H1 (cell line): ENCODE measurements at regions not wholly inside any gene's neighbourhood (a gene's known extent, or its start where the extent isn't known, plus 50 kb on each side); places are given as distances from the start of the nearest gene placed in this dataset.

Experiments
- CTCF ChIA-PET: fragments of 300-600 bp; sonication (Branson Sonifier 250); formaldehyde crosslinking; loops from one replicate; lab custom pipeline; 2021; ENCODE audit not compliant: partially characterized antibody; lab: Charles Lee
- POLR2A ChIA-PET: fragments of 300-600 bp; sonication (Branson Sonifier 250); formaldehyde crosslinking; loops from one replicate; lab custom pipeline; 2021; ENCODE audit warnings: inconsistent platforms; ENCODE audit not compliant: partially characterized antibody; lab: Charles Lee
- DNase-seq, 2 experiments: peaks; one replicate each; pipeline versions ENCODE4 v3.0.0 to v3.0.0-alpha.2; 2010 to 2022; ENCODE audit warnings: low spot score in 2 of 2, low read depth in 1 of 2, mixed read lengths in 1 of 2
- FAIRE-seq: peaks from 2 replicates; lab custom pipeline; 2011; peaks lifted over from hg19 to GRCh38; lab: Jason Lieb, UNC
- H2AFZ ChIP-seq: 2 replicates; pipeline ENCODE4 v1.8.1; 2012; ENCODE audit warnings: low read length, inconsistent platforms
- H2AK5ac ChIP-seq: 2 replicates; pipeline ENCODE4 v1.6.1; 2013; ENCODE audit warnings: low read depth, low read length
- H2BK120ac ChIP-seq: replicated peaks from 2 replicates; pipeline ENCODE3; 2013; ENCODE audit warnings: low read depth, low read length, inconsistent platforms
- H2BK12ac ChIP-seq: 2 replicates; pipeline ENCODE4 v1.6.1; 2013; ENCODE audit warnings: low read depth, low read length
- H2BK15ac ChIP-seq: 2 replicates; pipeline ENCODE4 v1.6.1; 2013; ENCODE audit warnings: low read length
- H2BK20ac ChIP-seq: 2 replicates; pipeline ENCODE4 v1.6.1; 2013; ENCODE audit warnings: low read length
- H2BK5ac ChIP-seq: 2 replicates; pipeline ENCODE4 v1.6.1; 2013; ENCODE audit warnings: low read depth, low read length
- H3K14ac ChIP-seq: 2 replicates; pipeline ENCODE4 v1.6.1; 2013; ENCODE audit warnings: inconsistent platforms; ENCODE audit not compliant: insufficient read length
- H3K18ac ChIP-seq: 2 replicates; pipeline ENCODE4 v1.6.1; 2013; ENCODE audit warnings: low read length; ENCODE audit errors: extremely low read depth
- H3K23ac ChIP-seq: 2 replicates; pipeline ENCODE4 v1.6.1; 2013; ENCODE audit warnings: inconsistent platforms; ENCODE audit not compliant: insufficient read length
- H3K23me2 ChIP-seq: 2 replicates; pipeline ENCODE4 v1.6.1; 2013; ENCODE audit warnings: low read depth, low read length
- H3K27ac ChIP-seq: 2 replicates; pipeline ENCODE4 v1.6.1; 2011; ENCODE audit warnings: low read depth, low read length, inconsistent platforms
- H3K27me3 ChIP-seq, 4 experiments: replicated peaks in 1 of 4; 1 replicate in 1 of 4; 2 replicates in 3 of 4; pipeline versions ENCODE4 v1.6.1 to v1.8.1; 2011 to 2013; ENCODE audit warnings: low read length in 3 of 4, mild to moderate bottlenecking in 3 of 4, inconsistent platforms in 2 of 4, mixed read lengths in 2 of 4, moderate library complexity in 1 of 4; ENCODE audit not compliant: control insufficient read depth in 3 of 4, insufficient read depth in 3 of 4; ENCODE audit errors: extremely low read depth in 1 of 4
- H3K36me3 ChIP-seq, 4 experiments: 2 replicates each; pipeline versions ENCODE4 v1.6.1 to v1.8.1; 2011 to 2013; ENCODE audit warnings: mild to moderate bottlenecking in 4 of 4, low read length in 3 of 4, moderate library complexity in 2 of 4, control low read depth in 1 of 4, inconsistent platforms in 1 of 4; ENCODE audit not compliant: insufficient read depth in 4 of 4, control insufficient read depth in 2 of 4
- H3K4ac ChIP-seq: replicated peaks from 2 replicates; pipeline ENCODE3; 2013; ENCODE audit warnings: low read length, low read depth, mixed read lengths, inconsistent platforms; ENCODE audit not compliant: insufficient read length
- H3K4me1 ChIP-seq, 4 experiments: replicated peaks in 1 of 4; 1 replicate in 1 of 4; 2 replicates in 3 of 4; pipeline versions ENCODE4 v1.6.1 to v1.8.1; 2011 to 2013; ENCODE audit warnings: low read length in 3 of 4, inconsistent platforms in 2 of 4, mixed read lengths in 1 of 4; ENCODE audit not compliant: insufficient read depth in 4 of 4, control insufficient read depth in 3 of 4
- H3K4me2 ChIP-seq, 2 experiments: 2 replicates each; pipeline versions ENCODE4 v1.6.1 to v1.8.1; 2011 to 2013; ENCODE audit warnings: low read depth in 2 of 2, low read length in 2 of 2, control low read depth in 1 of 2, inconsistent platforms in 1 of 2, mild to moderate bottlenecking in 1 of 2; ENCODE audit not compliant: insufficient read depth in 1 of 2
- H3K4me3 ChIP-seq, 4 experiments: fragments of 200-600, 300-600 bp in 1 of 4; sonication (generic), shearing (Covaris generic), sonication (Bioruptor Twin) in 1 of 4; 2 replicates each; pipeline versions ENCODE4 v1.5.1 to v1.8.1; 2011 to 2016; ENCODE audit warnings: low read length in 4 of 4, low read depth in 3 of 4, control low read depth in 2 of 4, inconsistent platforms in 2 of 4, mild to moderate bottlenecking in 2 of 4, mixed read lengths in 1 of 4, moderate library complexity in 1 of 4; ENCODE audit not compliant: insufficient read depth in 2 of 4; ENCODE audit errors: extremely low read depth in 1 of 4
- H3K56ac ChIP-seq: replicated peaks from 2 replicates; pipeline ENCODE3; 2013; ENCODE audit warnings: low read depth, mild to moderate bottlenecking, mixed read lengths, low read length, inconsistent platforms; ENCODE audit not compliant: insufficient read length
- H3K79me1 ChIP-seq: 2 replicates; pipeline ENCODE4 v1.6.1; 2013; ENCODE audit warnings: low read depth, low read length, control low read depth
- H3K79me2 ChIP-seq, 2 experiments: 2 replicates each; pipeline versions ENCODE4 v1.6.1 to v1.8.1; 2012 to 2013; ENCODE audit warnings: low read length in 2 of 2, mild to moderate bottlenecking in 2 of 2, inconsistent platforms in 1 of 2; ENCODE audit not compliant: insufficient read depth in 2 of 2, control insufficient read depth in 1 of 2
- H3K9ac ChIP-seq, 4 experiments: replicated peaks in 1 of 4; 1 replicate in 1 of 4; 2 replicates in 3 of 4; pipeline versions ENCODE4 v1.6.1 to v1.8.1; 2011 to 2013; ENCODE audit warnings: low read depth in 3 of 4, low read length in 3 of 4, control low read depth in 2 of 4, mild to moderate bottlenecking in 2 of 4, moderate library complexity in 2 of 4, inconsistent platforms in 1 of 4; ENCODE audit errors: extremely low read depth in 1 of 4
- H3K9me3 ChIP-seq, 2 experiments: 2 replicates each; pipeline versions ENCODE4 v1.6.1 to v1.8.1; 2012 to 2013; ENCODE audit warnings: mild to moderate bottlenecking in 2 of 2, moderate library complexity in 2 of 2, control low read depth in 1 of 2, inconsistent platforms in 1 of 2, low read depth in 1 of 2, low read length in 1 of 2, mixed read lengths in 1 of 2; ENCODE audit not compliant: insufficient read depth in 2 of 2
- H4K20me1 ChIP-seq, 2 experiments: replicated peaks in 1 of 2; 2 replicates each; pipeline versions ENCODE3 to v1.8.1; 2011 to 2013; ENCODE audit warnings: inconsistent platforms in 2 of 2, low read length in 2 of 2, mild to moderate bottlenecking in 1 of 2; ENCODE audit not compliant: insufficient read depth in 2 of 2, control insufficient read depth in 1 of 2
- H4K5ac ChIP-seq: 2 replicates; pipeline ENCODE4 v1.6.1; 2013; ENCODE audit warnings: low read length, low read depth, mixed read lengths, inconsistent platforms; ENCODE audit not compliant: insufficient read length
- H4K8ac ChIP-seq: 2 replicates; pipeline ENCODE4 v1.8.0; 2013; ENCODE audit warnings: mild to moderate bottlenecking, moderate library complexity, low read length, inconsistent platforms; ENCODE audit not compliant: insufficient read depth; ENCODE audit errors: extremely low read depth
- H4K91ac ChIP-seq: replicated peaks from 2 replicates; pipeline ENCODE3; 2013; ENCODE audit warnings: low read length, mixed read lengths, inconsistent platforms; ENCODE audit not compliant: insufficient read length
- ATF3 ChIP-seq: IDR thresholded peaks from 2 replicates; pipeline ENCODE4 v1.6.1; 2011; ENCODE audit warnings: low read depth, mild to moderate bottlenecking, low read length; ENCODE audit not compliant: insufficient read depth
- CBX8 ChIP-seq: fragments of 300-800, 300-1000 bp; sonication (generic); IDR thresholded peaks from 2 replicates; pipeline ENCODE4 v1.7.1; 2016; ENCODE audit warnings: low read depth, low read length, borderline replicate concordance
- CEBPB ChIP-seq: IDR thresholded peaks from 2 replicates; pipeline ENCODE4 v1.6.1; 2012; ENCODE audit warnings: low read depth, low read length
- CTBP2 ChIP-seq: IDR thresholded peaks from 2 replicates; pipeline ENCODE4 v1.7.0; 2011; ENCODE audit warnings: borderline replicate concordance, mild to moderate bottlenecking, moderate library complexity, mixed read lengths, low read length; ENCODE audit not compliant: insufficient read depth, insufficient read length
- E2F6 ChIP-seq: IDR thresholded peaks from 2 replicates; pipeline ENCODE4 v1.6.1; 2012; ENCODE audit warnings: inconsistent platforms
- EGR1 ChIP-seq: IDR thresholded peaks from 2 replicates; pipeline ENCODE4 v1.6.1; 2011; ENCODE audit warnings: low read depth, low read length, borderline replicate concordance
- GABPA ChIP-seq: IDR thresholded peaks from 2 replicates; pipeline ENCODE4 v1.6.1; 2011; ENCODE audit warnings: mild to moderate bottlenecking, low read length, moderate library complexity, borderline replicate concordance; ENCODE audit not compliant: insufficient read depth
- KDM1A ChIP-seq: fragments of 200-600, 300-600 bp; sonication (generic); IDR thresholded peaks from 2 replicates; pipeline ENCODE4 v1.7.1; 2016; ENCODE audit warnings: mild to moderate bottlenecking, low read length, borderline replicate concordance
- POU5F1 ChIP-seq: IDR thresholded peaks from 2 replicates; pipeline ENCODE4 v1.6.1; 2011; ENCODE audit warnings: low read depth, mild to moderate bottlenecking, low read length, moderate library complexity
- SIX5 ChIP-seq: IDR thresholded peaks from 2 replicates; pipeline ENCODE4 v1.6.1; 2011; ENCODE audit warnings: mild to moderate bottlenecking, low read depth, low read length
- SUZ12 ChIP-seq: fragments of 200-600 bp; sonication (generic); IDR thresholded peaks from 2 replicates; pipeline ENCODE4 v1.6.1; 2012; ENCODE audit warnings: mild to moderate bottlenecking, inconsistent platforms, low read length, moderate library complexity, mixed read lengths
- TAF7 ChIP-seq: optimal IDR thresholded peaks from 2 replicates; pipeline ENCODE3; 2011; ENCODE audit warnings: low read depth, mild to moderate bottlenecking, inconsistent platforms, low read length, moderate library complexity, borderline replicate concordance
- TF ChIP-seq, protein P1 (sequence below): IDR thresholded peaks from 2 replicates; pipeline ENCODE4 v1.6.1; 2012; ENCODE audit warnings: inconsistent platforms

DNA sequence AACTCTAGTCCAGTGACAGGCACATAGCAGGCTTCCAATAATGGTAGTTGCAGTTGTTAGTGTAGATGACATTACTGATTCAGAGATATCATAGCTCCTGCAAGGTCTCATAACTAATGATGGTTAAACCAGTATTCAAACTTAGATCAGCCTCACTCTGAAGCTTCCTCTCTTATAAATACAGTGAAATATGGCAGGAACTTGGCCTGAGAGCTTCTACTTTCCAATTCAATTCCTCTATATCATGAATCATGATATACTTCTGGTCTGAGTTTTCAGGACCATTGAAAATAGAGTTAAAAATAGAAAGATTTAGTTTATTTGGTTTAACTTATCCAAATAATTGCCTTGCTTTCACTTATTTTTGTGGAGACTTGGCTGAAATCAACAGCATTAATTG lies 167.5 kb upstream of the NOVA1 start:
- H3K36me3 ChIP-seq: no peaks in the 10 kb centered on the region
- H4K91ac ChIP-seq: no peak overlapping the region
- H3K4me1 ChIP-seq: no peaks in the 10 kb centered on the region
- no peak overlapping the region for H2BK5ac ChIP-seq
- no peak overlapping the region for H2AK5ac ChIP-seq
- H3K9ac ChIP-seq: no peak overlapping the region
- H3K9me3 ChIP-seq: no peaks in the 10 kb centered on the region
- no peak overlapping the region for H3K14ac ChIP-seq
- no peaks in the 10 kb centered on the region for H3K79me2 ChIP-seq
- H3K18ac ChIP-seq: no peak overlapping the region
- no peaks in the 10 kb centered on the region for H3K27me3 ChIP-seq
- no peak overlapping the region for H3K27ac ChIP-seq
- FAIRE-seq (no peak), DNase-seq (no peak)
- no peak overlapping the region for H2BK120ac ChIP-seq
- H3K23ac ChIP-seq: no peak overlapping the region
- no peak overlapping the region for H3K4me3 ChIP-seq
- no peak overlapping the region for H3K4ac ChIP-seq
- no peak overlapping the region for H4K5ac ChIP-seq
- H3K56ac ChIP-seq: no peak overlapping the region
- H3K79me1 ChIP-seq: no peaks in the 10 kb centered on the region
- no peaks in the 10 kb centered on the region for H4K20me1 ChIP-seq
- no peak overlapping the region for H2BK12ac ChIP-seq
- H4K8ac ChIP-seq: no peak overlapping the region
- ChIA-PET POLR2A (no interaction called here), CTCF (interaction anchor here (0.6 to 1.4 kb wide), 2 partner anchors 17 to 1068 kb away, joined by 3 read pairs; no protein-coding TSS in a partner anchor)
- no peak for TF ChIP-seq EGR1
- TF ChIP-seq, protein P1, sequence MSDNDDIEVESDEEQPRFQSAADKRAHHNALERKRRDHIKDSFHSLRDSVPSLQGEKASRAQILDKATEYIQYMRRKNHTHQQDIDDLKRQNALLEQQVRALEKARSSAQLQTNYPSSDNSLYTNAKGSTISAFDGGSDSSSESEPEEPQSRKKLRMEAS: no peak
- TF ChIP-seq POU5F1: no peak
- TF ChIP-seq E2F6: no peak
- no peak for TF ChIP-seq ATF3
- TF ChIP-seq SIX5: no peak
- TF ChIP-seq KDM1A: no peak
- TF ChIP-seq CEBPB: no peak
- TF ChIP-seq CTBP2: no peak
- no peak for TF ChIP-seq GABPA
- TF ChIP-seq CBX8: no peak
- no peak for TF ChIP-seq TAF7
- no peak for TF ChIP-seq SUZ12
- no peak overlapping the region for H3K4me2 ChIP-seq
- no peak overlapping the region for H2AFZ ChIP-seq
- no peak overlapping the region for H2BK20ac ChIP-seq
- H3K23me2 ChIP-seq: no peaks in the 10 kb centered on the region
- no peak overlapping the region for H2BK15ac ChIP-seq
